ENCODE measurements at regions not wholly inside any gene's neighbourhood (a gene's known extent, or its start where the extent isn't known, plus 50 kb on each side); places are given as distances from the start of the nearest gene placed in this dataset.

- Mint-ChIP-seq H3K9me3 (no peaks in the 10 kb centered on the region), H3K4me1 (ENCODE audit: low read depth) (peaks cover 9% of the 10 kb centered on the region)
Observed at GRCh38 chr3:71905426-71905825, 120.5 kb upstream of the PROK2 start.

GRCh38 chr3:71903936-71904335, 119.0 kb upstream of the PROK2 start:
- peaks cover 9% of the 10 kb centered on the region for H3K4me1 Mint-ChIP-seq (ENCODE audit: low read depth)
- H3K27me3 Mint-ChIP-seq (ENCODE audit: insufficient read depth), result peaks cover 4% of the 10 kb centered on the region
- no peak overlapping the region for H3K27ac Mint-ChIP-seq
- H3K4me3 Mint-ChIP-seq, result no peak overlapping the region
- H3K9me3 Mint-ChIP-seq, result no peaks in the 10 kb centered on the region
- intact Hi-C loops (cut with micrococcal nuclease), result no loop called here
- H3K36me3 Mint-ChIP-seq (ENCODE audit: low read depth), result no peaks in the 10 kb centered on the region
- no peak for DNase-seq (ENCODE audit: low spot score)

More at GRCh38 chr3:71905426-71905825, 120.5 kb upstream of the PROK2 start:
- no peak overlapping the region for H3K27ac Mint-ChIP-seq
- no peaks in the 10 kb centered on the region for H3K36me3 Mint-ChIP-seq (ENCODE audit: low read depth)
- no peak for DNase-seq (ENCODE audit: low spot score)
- H3K4me3 Mint-ChIP-seq, result no peak overlapping the region
- H3K27me3 Mint-ChIP-seq (ENCODE audit: insufficient read depth), result peaks cover 6% of the 10 kb centered on the region
- intact Hi-C loops (cut with micrococcal nuclease), result no loop called here

- no peak overlapping the region for H3K27ac Mint-ChIP-seq
- no peaks in the 10 kb centered on the region for H3K9me3 Mint-ChIP-seq
- peaks cover 9% of the 10 kb centered on the region for H3K4me1 Mint-ChIP-seq (ENCODE audit: low read depth)
- intact Hi-C loops (cut with micrococcal nuclease), result no loop called here
- no peak for DNase-seq (ENCODE audit: low spot score)
- H3K4me3 Mint-ChIP-seq, result no peak overlapping the region
- peaks cover 4% of the 10 kb centered on the region for H3K27me3 Mint-ChIP-seq (ENCODE audit: insufficient read depth)
- no peaks in the 10 kb centered on the region for H3K36me3 Mint-ChIP-seq (ENCODE audit: low read depth)
Observed at GRCh38 chr3:71903112-71903495, 118.2 kb upstream of the PROK2 start.

- Mint-ChIP-seq H3K9me3 (no peaks in the 10 kb centered on the region), H3K4me1 (ENCODE audit: low read depth) (peaks cover 9% of the 10 kb centered on the region), H3K27me3 (ENCODE audit: insufficient read depth) (peaks cover 4% of the 10 kb centered on the region), H3K36me3 (ENCODE audit: low read depth) (no peaks in the 10 kb centered on the region), H3K27ac (no peak overlapping the region), H3K4me3 (no peak overlapping the region)
- no peak for DNase-seq (ENCODE audit: low spot score)
- intact Hi-C loops (cut with micrococcal nuclease), result no loop called here
Observed at GRCh38 chr3:71902258-71903111, 117.5 kb upstream of the PROK2 start.

- DNase-seq (ENCODE audit: low spot score), result no peak
- H3K36me3 Mint-ChIP-seq (ENCODE audit: low read depth), result no peaks in the 10 kb centered on the region
- intact Hi-C loops (cut with micrococcal nuclease), result no loop called here
- peaks cover 9% of the 10 kb centered on the region for H3K4me1 Mint-ChIP-seq (ENCODE audit: low read depth)
- no peak overlapping the region for H3K27ac Mint-ChIP-seq
- no peak overlapping the region for H3K4me3 Mint-ChIP-seq
- H3K27me3 Mint-ChIP-seq (ENCODE audit: insufficient read depth), result peaks cover 8% of the 10 kb centered on the region
- H3K9me3 Mint-ChIP-seq, result no peaks in the 10 kb centered on the region
Observed at GRCh38 chr3:71901645-71902044, 116.7 kb upstream of the PROK2 start.

GRCh38 chr3:71900057-71900456, 115.1 kb upstream of the PROK2 start:
- no peaks in the 10 kb centered on the region for H3K9me3 Mint-ChIP-seq
- intact Hi-C loops (cut with micrococcal nuclease), result no loop called here
- peaks cover 8% of the 10 kb centered on the region for H3K27me3 Mint-ChIP-seq (ENCODE audit: insufficient read depth)
- H3K4me1 Mint-ChIP-seq (ENCODE audit: low read depth), result no peaks in the 10 kb centered on the region
- H3K4me3 Mint-ChIP-seq, result no peak overlapping the region
- no peak for DNase-seq (ENCODE audit: low spot score)
- no peak overlapping the region for H3K27ac Mint-ChIP-seq
- H3K36me3 Mint-ChIP-seq (ENCODE audit: low read depth), result no peaks in the 10 kb centered on the region

- H3K36me3 Mint-ChIP-seq (ENCODE audit: low read depth), result no peaks in the 10 kb centered on the region
- no peak overlapping the region for H3K4me3 Mint-ChIP-seq
- DNase-seq (ENCODE audit: low spot score), result no peak
- intact Hi-C loops (cut with micrococcal nuclease), result no loop called here
- no peak overlapping the region for H3K27ac Mint-ChIP-seq
- peaks cover 10% of the 10 kb centered on the region for H3K27me3 Mint-ChIP-seq (ENCODE audit: insufficient read depth)
- no peaks in the 10 kb centered on the region for H3K9me3 Mint-ChIP-seq
- H3K4me1 Mint-ChIP-seq (ENCODE audit: low read depth), result no peaks in the 10 kb centered on the region
Observed at GRCh38 chr3:71896751-71897150, 111.8 kb upstream of the PROK2 start.

GRCh38 chr3:71893702-71894479, 108.9 kb upstream of the PROK2 start:
- H3K27ac Mint-ChIP-seq, result no peak overlapping the region

GRCh38 chr3:71893122-71893521, 108.2 kb upstream of the PROK2 start:
- Mint-ChIP-seq H3K36me3 (ENCODE audit: low read depth) (no peaks in the 10 kb centered on the region), H3K4me3 (no peak overlapping the region), H3K27me3 (ENCODE audit: insufficient read depth) (peaks cover 9% of the 10 kb centered on the region), H3K27ac (no peak overlapping the region), H3K9me3 (no peaks in the 10 kb centered on the region), H3K4me1 (ENCODE audit: low read depth) (no peaks in the 10 kb centered on the region)
- DNase-seq (ENCODE audit: low spot score), result no peak
- intact Hi-C loops (cut with micrococcal nuclease), result no loop called here

More at GRCh38 chr3:71893702-71894479, 108.9 kb upstream of the PROK2 start:
- H3K4me1 Mint-ChIP-seq (ENCODE audit: low read depth), result no peaks in the 10 kb centered on the region
- no peaks in the 10 kb centered on the region for H3K9me3 Mint-ChIP-seq
- peaks cover 8% of the 10 kb centered on the region for H3K27me3 Mint-ChIP-seq (ENCODE audit: insufficient read depth)
- no peaks in the 10 kb centered on the region for H3K36me3 Mint-ChIP-seq (ENCODE audit: low read depth)
- no peak for DNase-seq (ENCODE audit: low spot score)
- intact Hi-C loops (cut with micrococcal nuclease), result no loop called here
- no peak overlapping the region for H3K4me3 Mint-ChIP-seq

GRCh38 chr3:71891483-71891882, 106.5 kb upstream of the PROK2 start:
- Mint-ChIP-seq H3K27ac (no peak overlapping the region), H3K4me3 (no peak overlapping the region), H3K36me3 (ENCODE audit: low read depth) (no peaks in the 10 kb centered on the region), H3K9me3 (no peaks in the 10 kb centered on the region), H3K27me3 (ENCODE audit: insufficient read depth) (peaks cover 10% of the 10 kb centered on the region), H3K4me1 (ENCODE audit: low read depth) (no peaks in the 10 kb centered on the region)
- intact Hi-C loops (cut with micrococcal nuclease), result no loop called here
- no peak for DNase-seq (ENCODE audit: low spot score)

GRCh38 chr3:71890356-71890931, 105.5 kb upstream of the PROK2 start:
- no peak for DNase-seq (ENCODE audit: low spot score)
- no peak overlapping the region for H3K27ac Mint-ChIP-seq
- no peak overlapping the region for H3K4me3 Mint-ChIP-seq
- intact Hi-C loops (cut with micrococcal nuclease), result no loop called here
- H3K27me3 Mint-ChIP-seq (ENCODE audit: insufficient read depth), result peaks cover 14% of the 10 kb centered on the region
- no peaks in the 10 kb centered on the region for H3K36me3 Mint-ChIP-seq (ENCODE audit: low read depth)
- no peaks in the 10 kb centered on the region for H3K9me3 Mint-ChIP-seq
- no peaks in the 10 kb centered on the region for H3K4me1 Mint-ChIP-seq (ENCODE audit: low read depth)

- Mint-ChIP-seq H3K27ac (no peak overlapping the region), H3K36me3 (ENCODE audit: low read depth) (no peaks in the 10 kb centered on the region), H3K4me1 (ENCODE audit: low read depth) (no peaks in the 10 kb centered on the region), H3K4me3 (no peak overlapping the region), H3K27me3 (ENCODE audit: insufficient read depth) (peaks cover 28% of the 10 kb centered on the region), H3K9me3 (no peaks in the 10 kb centered on the region)
- no peak for DNase-seq (ENCODE audit: low spot score)
- intact Hi-C loops (cut with micrococcal nuclease), result no loop called here
Observed at GRCh38 chr3:71887256-71887655, 102.3 kb upstream of the PROK2 start.

GRCh38 chr3:71885006-71885405, 100.1 kb upstream of the PROK2 start:
- H3K27me3 Mint-ChIP-seq (ENCODE audit: insufficient read depth), result peaks cover 43% of the 10 kb centered on the region
- no peaks in the 10 kb centered on the region for H3K4me1 Mint-ChIP-seq (ENCODE audit: low read depth)
- no peaks in the 10 kb centered on the region for H3K9me3 Mint-ChIP-seq
- no peaks in the 10 kb centered on the region for H3K36me3 Mint-ChIP-seq (ENCODE audit: low read depth)
- no peak overlapping the region for H3K27ac Mint-ChIP-seq
- DNase-seq (ENCODE audit: low spot score), result no peak
- intact Hi-C loops (cut with micrococcal nuclease), result no loop called here
- no peak overlapping the region for H3K4me3 Mint-ChIP-seq

Measured in activated T-helper 1 cell treated with anti-CD3 and anti-CD28 coated beads, Interleukin-12 subunit alpha, Interleukin-12 subunit beta, Interleukin-2, Interleukin-4 antibody, amounts not matched to agents 30 ng/mL and 10 ng/mL and 1 ng/mL, durations not matched to agents 14 hours and 24 hours and 36 hours (primary cell).